ENCODE measurements at regions not wholly inside any gene's neighbourhood (a gene's known extent, or its start where the extent isn't known, plus 50 kb on each side); places are given as distances from the start of the nearest gene placed in this dataset.

GRCh38 chr2:341912-342311, 54.0 kb upstream of the ALKAL2 start:
- no peak for TF ChIP-seq ZNF747 (CRISPR knock-in tag; IDR thresholded peaks at IDR 0.05; ENCODE audit: borderline replicate concordance)
- no peak for TF ChIP-seq HNRNPUL1 (IDR thresholded peaks at IDR 0.05; ENCODE audit: low read depth, low read length)
- TF ChIP-seq ATF7 (IDR thresholded peaks at IDR 0.05): peak; percentile 91
- no peak for TF ChIP-seq ATF7 (CRISPR knock-in tag; IDR thresholded peaks at IDR 0.05)
- ATAC-seq (no peak), DNase-seq (ENCODE audit: low spot score) (no peak), FAIRE-seq (no peak)
- in situ Hi-C loops (cut with HindIII; ENCODE audit: extremely low pct_ligation_motif_present, low pct_unique_long_range_greater_than_20kb): no loop called here
- peaks cover 10% of the 10 kb centered on the region for H3K9me3 ChIP-seq (ENCODE audit: low read length)
- no peaks in the 10 kb centered on the region for H3K4me1 ChIP-seq (ENCODE audit: insufficient read depth, low read length)
- no peak overlapping the region for H3K4me2 ChIP-seq (ENCODE audit: low read depth, low read length)
- WGBS (ENCODE audit: low lambda C conversion rate): 47% methylated on average over 2 of the region's 2 CpGs
- CTCF ChIA-PET (ENCODE audit: low intra/inter-chr PET ratio, low total read pairs): no interaction called here
- POLR2A ChIA-PET: no interaction called here
- no peaks in the 10 kb centered on the region for H3K36me3 ChIP-seq (replicated peaks in 1 of 2; ENCODE audit: control insufficient read depth in 1 of 2, insufficient read depth in 2 of 2, low read length in 2 of 2)
- H3K9ac ChIP-seq (ENCODE audit: insufficient read depth, low read depth, low read length): no peak overlapping the region
- BruUV-seq (replicated peaks): no TSS peak
- peaks cover 0 to 18% of the 10 kb centered on the region in 2 experiments; a peak in 3 of 5 replicates for H3K27me3 ChIP-seq (ENCODE audit: control insufficient read depth in 1 of 2, insufficient read depth in 2 of 2, low read length in 2 of 2)
- no peak overlapping the region for H3K27ac ChIP-seq (ENCODE audit: extremely low read length, insufficient read depth, low read length)
- no peaks in the 10 kb centered on the region for H4K20me1 ChIP-seq (ENCODE audit: insufficient read depth, low read length)
- no peak overlapping the region for H3K4me3 ChIP-seq (replicated peaks in 1 of 3; ENCODE audit: insufficient read depth in 1 of 3, low read depth in 2 of 3, low read length in 3 of 3)
- intact Hi-C loops (cut with micrococcal nuclease; ENCODE audit: unreplicated experiment): no loop called here
- no peaks in the 10 kb centered on the region for H3K79me2 ChIP-seq (ENCODE audit: insufficient read depth, low read length)
- H2AFZ ChIP-seq (ENCODE audit: low read length): no peak overlapping the region

GRCh38 chr2:341017-341542, 53.2 kb upstream of the ALKAL2 start:
- intact Hi-C loops (cut with micrococcal nuclease; ENCODE audit: unreplicated experiment): no loop called here
- Histone ChIP-seq H3K4me1 (ENCODE audit: insufficient read depth, low read length) (no peaks in the 10 kb centered on the region), H3K79me2 (ENCODE audit: insufficient read depth, low read length) (no peaks in the 10 kb centered on the region), H3K9ac (ENCODE audit: insufficient read depth, low read depth, low read length) (no peak overlapping the region), H3K4me3 (replicated peaks in 1 of 3; ENCODE audit: insufficient read depth in 1 of 3, low read depth in 2 of 3, low read length in 3 of 3) (no peak overlapping the region), H4K20me1 (ENCODE audit: insufficient read depth, low read length) (no peaks in the 10 kb centered on the region), H3K27ac (ENCODE audit: extremely low read length, insufficient read depth, low read length) (no peak overlapping the region), H2AFZ (ENCODE audit: low read length) (no peak overlapping the region), H3K27me3 (ENCODE audit: control insufficient read depth in 1 of 2, insufficient read depth in 2 of 2, low read length in 2 of 2) (peaks cover 0 to 18% of the 10 kb centered on the region in 2 experiments; a peak in 3 of 5 replicates), H3K36me3 (replicated peaks in 1 of 2; ENCODE audit: control insufficient read depth in 1 of 2, insufficient read depth in 2 of 2, low read length in 2 of 2) (no peaks in the 10 kb centered on the region), H3K9me3 (ENCODE audit: low read length) (peaks cover 18% of the 10 kb centered on the region), H3K4me2 (ENCODE audit: low read depth, low read length) (no peak overlapping the region)
- BruUV-seq (replicated peaks): no TSS peak
- no peak for FAIRE-seq
- no peak for ATAC-seq
- POLR2A ChIA-PET: no interaction called here
- no peak for DNase-seq (ENCODE audit: low spot score)
- in situ Hi-C loops (cut with HindIII; ENCODE audit: extremely low pct_ligation_motif_present, low pct_unique_long_range_greater_than_20kb): no loop called here
- CTCF ChIA-PET (ENCODE audit: low intra/inter-chr PET ratio, low total read pairs): no interaction called here
- WGBS (ENCODE audit: low lambda C conversion rate): 15% methylated on average over 9 of the region's 9 CpGs
- TF ChIP-seq ZNF746 (CRISPR knock-in tag; IDR thresholded peaks at IDR 0.05) (no peak), ZNF207 (IDR thresholded peaks at IDR 0.05; ENCODE audit: borderline replicate concordance) (no peak), TRAFD1 (CRISPR knock-in tag; IDR thresholded peaks at IDR 0.05; ENCODE audit: borderline replicate concordance) (no peak), CREBL2 (CRISPR knock-in tag; IDR thresholded peaks at IDR 0.05; ENCODE audit: borderline replicate concordance) (no peak), HMG20A (CRISPR knock-in tag; IDR thresholded peaks at IDR 0.05; ENCODE audit: borderline replicate concordance) (no peak), ATF2 (CRISPR knock-in tag; IDR thresholded peaks at IDR 0.05) (no peak), ZNF263 (CRISPR knock-in tag; IDR thresholded peaks at IDR 0.05) (no peak), HNF1B (CRISPR knock-in tag; IDR thresholded peaks at IDR 0.05) (no peak), U2AF1 (optimal IDR thresholded peaks at IDR 0.05; ENCODE audit: low read depth, low read length) (no peak), TCF7L2 (IDR thresholded peaks at IDR 0.05; ENCODE audit: low read depth, low read length) (no peak), ZNF230 (CRISPR knock-in tag; IDR thresholded peaks at IDR 0.05) (no peak), MED8 (CRISPR knock-in tag; IDR thresholded peaks at IDR 0.05; ENCODE audit: insufficient replicate concordance) (no peak)

Measured in HepG2 (cell line).